ENCODE measurements at regions not wholly inside any gene's neighbourhood (a gene's known extent, or its start where the extent isn't known, plus 50 kb on each side); places are given as distances from the start of the nearest gene placed in this dataset.

DNA sequence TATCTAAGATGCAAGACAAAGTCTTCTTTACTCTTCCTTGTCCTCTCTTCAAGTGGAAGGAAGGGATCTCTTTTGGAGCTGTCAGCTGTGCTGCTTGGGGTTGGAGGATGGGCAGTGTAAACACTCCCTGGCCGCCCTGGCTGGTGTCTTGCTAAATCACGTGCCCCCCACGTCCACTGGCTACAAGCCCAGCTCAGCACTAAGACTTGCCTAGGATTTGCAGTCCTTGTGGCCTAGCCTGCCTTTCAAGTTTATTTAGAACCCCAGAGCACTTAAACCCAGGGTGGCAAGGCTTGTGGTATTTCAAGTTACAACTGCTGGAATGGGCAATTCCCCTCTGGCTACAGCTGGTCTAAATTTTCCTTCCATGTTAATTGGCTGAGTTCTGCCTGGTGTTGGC, 272.4 kb upstream of the MYO3A start:
- no peak for DNase-seq

DNA sequence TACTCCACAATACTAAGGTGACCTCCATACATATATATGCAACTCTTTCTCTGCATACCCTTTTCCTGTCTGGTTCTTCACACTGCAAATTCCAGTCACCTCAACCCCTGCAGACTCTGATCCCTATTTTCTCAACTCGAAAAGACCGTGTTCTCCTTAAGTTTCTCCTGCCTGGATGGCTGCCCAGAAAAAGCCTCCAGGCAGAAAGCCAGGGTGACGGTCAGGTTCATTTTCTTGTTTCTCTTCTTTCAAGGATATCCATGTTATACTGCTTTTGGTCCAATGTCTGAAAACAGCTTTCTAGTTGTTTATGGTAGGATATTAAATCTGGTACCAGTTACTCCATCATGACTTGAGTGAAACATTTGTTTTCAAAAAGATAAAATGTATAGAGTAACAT, 267.8 kb upstream of the MYO3A start:
- DNase-seq = no peak

DNA sequence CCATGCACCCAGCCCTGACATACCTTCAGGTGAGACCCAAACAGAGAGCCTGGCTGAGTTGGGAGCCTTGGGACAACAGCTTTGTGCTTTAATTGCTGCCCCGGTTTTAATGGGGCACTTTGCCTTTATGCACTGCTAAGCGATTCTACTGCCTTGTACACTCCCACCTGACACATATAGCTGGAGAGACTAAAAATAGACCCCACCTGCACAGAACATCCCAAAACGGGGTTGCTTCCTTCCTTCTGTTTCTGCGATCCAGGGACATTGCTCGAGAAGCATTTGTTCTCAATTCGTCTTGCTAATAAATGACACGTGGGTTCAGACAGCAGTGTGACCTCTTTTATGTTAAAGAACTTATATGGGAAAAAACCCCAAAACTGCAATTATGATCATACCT, 258.8 kb upstream of the MYO3A start:
- no peak for DNase-seq

DNA sequence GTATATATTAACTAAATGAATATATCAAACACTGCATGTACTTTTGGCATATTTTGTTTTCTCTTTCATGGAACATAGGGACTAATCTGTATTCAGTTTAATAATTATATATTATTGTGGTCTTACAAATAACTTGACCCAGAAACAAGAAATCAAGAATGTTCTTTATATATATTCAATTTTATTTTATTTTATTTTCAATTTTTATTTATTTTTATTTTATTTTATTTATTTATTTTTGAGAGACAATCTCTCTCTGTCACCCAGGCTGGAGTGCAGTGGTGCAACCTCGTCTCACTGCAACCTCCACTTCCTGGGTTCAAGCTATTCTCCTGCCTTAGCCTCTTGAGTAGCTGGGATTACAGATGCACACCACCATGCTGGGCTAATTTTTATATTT, 258.4 kb upstream of the MYO3A start:
- no peak for DNase-seq

DNA sequence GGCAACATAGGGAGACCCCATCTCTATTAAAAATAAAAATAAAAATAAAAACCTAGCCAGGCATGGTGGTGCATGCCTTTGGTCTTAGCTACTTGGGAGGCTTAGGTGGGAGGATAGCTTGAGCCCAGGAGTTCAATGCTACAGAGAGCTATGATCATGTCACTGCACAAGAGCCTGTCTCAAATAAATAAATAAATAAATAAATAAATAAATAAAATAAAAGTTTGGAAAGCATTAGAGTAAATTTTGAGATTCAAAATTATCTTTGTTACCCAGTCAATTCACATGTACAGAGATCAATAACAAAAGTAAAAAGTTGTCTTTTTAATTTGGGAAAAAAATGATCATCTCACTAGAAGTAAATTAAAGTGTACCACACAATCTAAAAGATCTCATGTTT, 255.8 kb upstream of the MYO3A start:
- DNase-seq = no peak

DNA sequence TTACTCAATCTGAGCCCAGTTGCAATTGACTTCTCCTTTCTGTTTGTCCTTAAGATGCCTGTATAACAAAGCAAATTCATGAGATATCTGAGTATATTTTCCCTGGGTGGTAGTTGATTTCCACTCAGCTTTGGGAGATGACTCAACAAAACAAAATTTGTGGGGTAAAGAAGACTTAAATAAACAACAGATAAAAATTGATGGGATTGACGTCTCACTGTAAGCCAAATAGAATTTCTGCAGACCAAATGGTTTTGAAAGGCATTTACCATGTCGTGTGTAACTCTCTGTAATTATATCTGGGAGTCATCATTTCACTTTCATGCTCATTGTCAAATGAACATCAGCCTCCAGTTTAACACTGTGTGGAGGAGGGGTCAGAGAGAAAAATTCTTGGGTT, 255.4 kb upstream of the MYO3A start:
- no peak for DNase-seq

DNA sequence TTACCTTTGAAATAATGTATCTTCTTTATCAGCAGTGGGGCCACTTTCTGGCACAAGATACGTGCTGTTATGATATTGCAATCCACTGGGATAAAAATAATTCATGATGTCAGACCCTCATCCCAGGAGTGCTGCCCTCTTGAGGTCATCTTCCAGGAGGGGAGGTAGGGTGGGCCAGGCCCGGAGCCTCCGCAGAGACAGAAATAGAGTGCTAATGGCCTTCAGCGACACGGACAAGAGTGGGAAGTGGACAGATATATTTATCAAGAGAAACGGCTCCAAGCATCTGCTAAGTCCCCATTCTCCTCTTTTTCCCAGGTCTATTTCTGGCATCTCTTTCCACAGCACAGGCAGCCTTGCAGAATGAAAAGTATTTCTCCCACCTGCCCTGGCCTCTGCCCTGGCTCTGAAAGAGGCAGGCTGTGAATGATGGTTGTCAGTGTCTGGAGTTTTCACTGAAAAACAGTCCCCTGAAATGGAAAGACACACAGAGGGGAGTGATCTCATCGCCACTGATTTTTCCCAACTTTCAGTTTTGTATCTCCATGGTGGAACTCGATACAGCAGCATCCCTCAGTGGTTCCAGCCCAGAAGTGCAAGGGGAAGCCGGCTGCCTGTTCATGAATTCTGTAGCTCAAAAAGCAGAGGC, 251.7 kb upstream of the MYO3A start:
- DNase-seq = no peak

DNA sequence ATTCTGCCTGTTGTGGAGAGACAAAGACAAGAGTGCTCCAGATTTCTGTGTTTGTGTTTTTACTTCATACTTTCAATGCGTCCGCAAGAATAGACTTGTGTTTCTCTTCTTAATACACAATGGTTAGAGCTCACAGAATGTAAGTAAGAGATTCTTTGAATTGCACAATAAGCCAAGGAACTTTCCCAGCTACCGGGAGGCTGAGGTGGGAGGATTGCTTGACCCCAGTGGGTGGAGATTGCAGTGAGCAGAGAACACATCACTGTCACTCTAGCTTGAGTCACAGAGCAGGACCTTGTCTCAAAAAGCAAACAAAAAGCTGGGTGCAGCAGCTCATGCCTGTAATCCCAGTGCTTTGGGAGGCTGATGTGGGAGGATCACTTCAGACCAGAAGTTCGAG, 250.7 kb upstream of the MYO3A start:
- no peak for DNase-seq

DNA sequence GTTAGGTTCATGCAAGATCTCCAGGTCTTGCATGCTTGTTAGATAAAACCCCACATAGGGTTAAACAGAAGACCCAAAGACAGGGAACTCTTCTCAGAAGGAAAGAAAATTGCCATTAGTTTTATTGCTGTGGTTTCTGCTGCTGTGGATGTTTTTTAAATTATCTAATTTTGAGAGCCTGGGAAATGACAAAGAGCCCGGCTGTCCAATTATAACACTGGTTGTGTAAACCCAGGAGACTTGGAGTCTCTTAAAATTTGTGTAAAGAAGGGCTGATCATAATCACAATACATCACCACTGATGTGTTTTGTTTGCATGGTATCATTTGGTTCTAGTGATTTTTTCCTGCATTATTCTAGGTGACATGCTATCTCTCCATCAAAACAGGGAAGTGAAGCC, 246.5 kb upstream of the MYO3A start:
- no peak for DNase-seq

DNA sequence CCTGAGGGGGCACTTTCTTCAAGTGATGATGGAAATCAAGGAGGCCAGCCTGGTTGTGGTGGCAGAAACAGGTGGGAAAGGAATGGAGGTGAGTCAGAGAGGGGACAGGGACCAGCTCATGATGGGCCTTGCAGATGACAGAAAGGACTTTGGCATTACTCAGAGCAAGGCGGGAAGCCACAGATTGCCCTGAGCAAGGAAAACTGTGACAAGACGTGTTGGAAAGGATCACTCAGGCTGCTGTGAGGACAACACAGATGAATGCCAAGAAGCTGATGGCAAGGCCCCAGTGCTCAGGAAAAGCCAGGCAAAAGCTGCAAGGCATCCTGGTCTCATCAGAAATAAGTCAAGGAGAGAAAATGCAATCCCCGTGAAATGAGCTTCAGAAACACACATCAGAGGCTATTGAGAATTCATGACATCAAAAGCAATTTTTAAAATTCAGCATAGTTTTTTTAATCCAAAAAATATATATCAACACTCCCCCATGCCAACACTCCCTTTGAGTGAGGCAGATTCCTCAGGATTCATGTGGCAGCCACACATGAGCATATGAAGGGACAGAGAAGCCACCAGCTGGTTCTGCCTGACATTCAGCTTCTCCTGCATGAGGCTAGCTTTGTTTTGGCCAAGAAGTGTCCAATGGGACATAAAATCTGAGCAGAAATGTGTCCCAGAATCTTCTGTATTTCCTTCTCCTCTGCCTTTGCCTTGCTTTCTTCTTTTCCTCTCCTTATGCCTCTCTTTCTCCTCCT, 244.5 kb upstream of the MYO3A start:
- no peak for DNase-seq

DNA sequence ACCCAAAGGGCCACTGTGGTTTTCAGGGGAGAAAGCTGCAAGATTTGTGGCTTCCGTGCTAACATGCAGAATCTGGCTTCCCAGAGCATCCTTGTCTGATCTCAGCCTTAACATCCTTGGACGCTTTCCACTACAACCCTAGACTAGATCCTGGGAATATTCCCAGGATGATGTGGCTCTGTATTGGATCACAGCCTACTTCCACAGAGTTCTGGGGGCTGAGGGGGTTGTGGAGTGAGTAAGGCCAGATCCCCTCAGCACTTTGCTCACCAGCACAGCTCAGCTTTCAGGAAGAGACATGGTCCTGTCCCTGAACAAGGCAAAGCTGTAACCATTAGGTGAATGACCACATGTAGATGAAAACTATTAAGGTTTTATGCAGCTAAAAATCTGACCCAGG, 241.3 kb upstream of the MYO3A start:
- no peak for DNase-seq

DNA sequence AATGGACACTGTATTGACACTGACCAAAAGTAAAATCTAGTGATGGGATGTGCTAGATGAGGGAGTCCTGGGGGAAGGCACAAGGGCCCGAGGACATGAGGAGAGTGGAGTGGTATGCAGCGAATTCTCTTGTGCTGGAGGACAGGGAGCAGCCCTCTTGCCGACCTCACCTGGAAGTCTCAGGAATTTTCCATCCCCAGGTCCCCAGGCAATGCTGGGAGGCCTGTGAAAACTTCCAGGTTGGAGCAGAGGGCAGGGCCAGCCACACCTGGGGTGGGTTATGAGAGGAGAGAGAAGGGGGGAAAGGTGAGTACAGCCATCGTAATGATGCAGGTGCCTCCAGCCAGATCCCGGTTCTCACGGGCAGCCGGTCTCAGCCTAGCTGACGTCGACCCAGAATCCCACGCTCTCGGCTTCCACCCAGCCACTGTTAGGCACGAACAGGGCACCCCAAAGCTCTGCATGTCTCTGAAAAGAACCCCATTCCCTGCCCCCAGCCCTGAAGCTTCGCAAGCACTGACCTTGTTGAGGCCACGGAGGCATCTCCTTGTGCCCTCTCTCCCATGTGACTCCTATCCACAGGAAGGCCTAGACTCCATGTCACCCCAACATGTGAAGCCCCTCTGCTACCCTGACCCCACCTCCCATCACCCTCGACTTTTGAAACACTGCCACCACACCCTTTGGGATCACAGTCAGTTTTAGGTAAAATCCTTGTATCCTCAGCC, 239.7 kb upstream of the MYO3A start:
- DNase-seq = no peak

DNA sequence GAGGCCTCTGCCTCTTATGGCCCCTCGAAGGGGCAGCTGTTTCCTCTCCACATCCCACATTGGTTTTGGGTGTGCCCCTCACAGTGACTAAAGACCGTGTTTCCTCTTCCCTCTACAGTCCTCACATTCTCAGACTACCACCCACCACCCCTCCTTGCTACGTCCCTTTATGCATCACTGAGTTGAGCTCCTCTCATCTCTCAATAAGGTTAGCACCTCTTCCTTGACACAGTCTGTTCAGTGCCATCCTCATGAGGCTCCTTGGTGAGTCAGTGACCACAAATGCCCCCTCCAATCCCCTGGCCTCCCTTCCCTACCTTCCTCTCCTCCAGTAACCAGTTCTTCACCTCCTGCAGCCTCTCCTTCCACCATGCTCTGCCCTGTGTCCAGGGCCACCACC, 239.1 kb upstream of the MYO3A start:
- no peak for DNase-seq

DNA sequence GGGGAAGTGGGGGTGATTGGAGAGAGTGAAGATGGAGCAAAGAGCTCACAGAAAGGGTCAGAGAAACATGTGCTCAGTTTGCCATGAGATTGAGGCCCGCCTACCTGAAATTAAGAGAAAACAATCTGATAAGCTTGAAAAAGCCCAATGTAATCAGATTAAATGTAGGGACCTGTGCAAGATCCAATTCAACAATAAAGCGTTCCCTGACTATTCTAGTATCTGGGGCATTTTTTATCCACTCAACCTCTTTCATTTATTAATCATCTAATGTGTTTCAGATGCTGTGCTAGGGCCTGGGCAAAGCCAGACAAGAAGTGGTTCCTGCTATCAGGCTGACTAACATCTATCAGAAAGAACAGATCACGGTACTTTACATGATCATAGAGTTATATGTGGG, 238.4 kb upstream of the MYO3A start:
- no peak for DNase-seq

DNA sequence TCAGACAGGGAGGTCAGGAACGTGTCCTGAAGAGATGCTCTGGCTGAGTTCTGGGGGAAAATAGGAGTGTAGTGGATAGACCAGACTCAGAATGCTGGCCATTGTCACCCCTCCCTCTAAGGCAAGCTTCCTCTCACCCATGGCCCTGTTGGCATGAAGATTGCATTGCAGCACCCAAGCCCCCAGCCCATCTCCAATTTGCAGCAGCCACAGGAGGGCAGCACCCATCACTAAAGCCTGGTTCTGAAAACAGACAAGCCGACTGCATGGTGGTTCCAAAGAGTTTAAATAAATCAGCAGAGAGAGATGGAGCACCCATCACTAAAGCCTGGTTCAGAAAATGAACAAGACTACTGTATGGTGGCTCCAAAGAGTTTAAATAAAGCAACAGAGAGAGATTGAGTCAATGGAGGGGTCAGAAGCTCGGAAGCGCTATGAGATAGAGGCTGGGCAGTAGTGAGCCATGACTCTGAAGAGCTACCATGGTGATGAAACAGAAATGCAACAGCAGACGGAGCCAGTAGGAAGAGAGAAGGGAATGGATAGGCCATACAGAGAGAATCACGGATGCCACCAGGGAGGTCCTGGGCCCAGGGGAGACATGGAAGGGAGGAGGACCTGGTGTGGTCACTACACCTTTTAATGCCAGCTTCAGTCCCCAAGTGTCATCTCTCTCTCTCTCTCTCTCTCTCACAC, 237.9 kb upstream of the MYO3A start:
- DNase-seq = no peak

DNA sequence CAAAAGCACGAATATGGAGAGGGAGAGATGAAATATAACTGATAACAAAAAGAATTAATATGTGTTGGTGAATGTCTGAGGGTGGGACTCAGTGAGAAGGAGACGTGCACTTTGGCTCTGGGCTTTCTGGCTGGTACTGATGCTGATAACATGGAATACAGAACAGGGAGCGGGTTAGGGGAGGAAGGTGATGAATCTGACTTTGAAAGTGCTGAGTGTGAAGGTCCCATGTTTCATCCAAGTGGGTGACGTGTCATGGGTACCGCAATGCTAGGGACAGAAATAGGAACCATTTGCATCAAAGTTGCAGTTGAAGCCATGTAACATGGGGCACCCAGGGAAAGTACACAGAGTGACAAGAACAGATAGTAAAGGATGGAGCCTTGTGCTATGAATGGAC, 236.6 kb upstream of the MYO3A start:
- DNase-seq = no peak

DNA sequence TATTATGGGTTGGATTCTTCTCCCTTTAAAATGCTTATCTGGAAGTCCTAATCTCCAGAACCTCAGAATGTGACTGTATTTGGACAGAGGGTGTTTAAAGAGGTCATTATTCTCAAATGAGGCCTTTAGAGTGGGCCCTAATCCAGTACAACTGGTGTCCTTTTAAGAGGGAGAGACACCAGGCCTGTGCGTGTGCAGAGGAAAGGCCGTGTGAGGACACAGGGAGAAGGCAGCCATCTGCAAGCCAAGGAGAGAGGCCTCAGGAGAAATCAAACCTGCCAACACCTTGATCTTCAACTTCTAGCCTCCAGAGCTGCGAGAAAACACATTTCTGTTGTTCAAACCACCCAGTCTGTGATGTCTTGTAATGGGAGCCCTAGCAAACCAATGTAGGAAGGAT, 235.4 kb upstream of the MYO3A start:
- DNase-seq = no peak

DNA sequence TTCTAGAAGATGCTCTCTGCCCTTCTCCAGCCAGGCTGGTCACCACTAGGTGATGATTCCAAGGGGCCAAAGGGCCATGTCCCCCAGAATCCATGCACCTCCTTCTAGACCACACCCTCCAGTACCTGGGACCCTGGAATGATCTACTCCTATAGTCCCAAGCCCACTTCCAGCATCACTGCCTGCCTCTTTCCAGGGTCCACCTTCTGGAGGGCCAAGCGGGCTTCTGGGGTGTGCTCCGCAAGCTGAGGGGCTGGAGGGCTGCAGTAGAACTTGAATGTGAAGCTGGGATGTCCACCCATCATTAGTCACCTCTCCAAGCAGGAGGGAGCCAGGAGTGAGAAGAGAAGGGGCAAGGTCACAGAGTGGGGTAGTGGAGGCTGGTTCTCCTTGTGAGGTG, 234.4 kb upstream of the MYO3A start:
- DNase-seq = no peak

DNA sequence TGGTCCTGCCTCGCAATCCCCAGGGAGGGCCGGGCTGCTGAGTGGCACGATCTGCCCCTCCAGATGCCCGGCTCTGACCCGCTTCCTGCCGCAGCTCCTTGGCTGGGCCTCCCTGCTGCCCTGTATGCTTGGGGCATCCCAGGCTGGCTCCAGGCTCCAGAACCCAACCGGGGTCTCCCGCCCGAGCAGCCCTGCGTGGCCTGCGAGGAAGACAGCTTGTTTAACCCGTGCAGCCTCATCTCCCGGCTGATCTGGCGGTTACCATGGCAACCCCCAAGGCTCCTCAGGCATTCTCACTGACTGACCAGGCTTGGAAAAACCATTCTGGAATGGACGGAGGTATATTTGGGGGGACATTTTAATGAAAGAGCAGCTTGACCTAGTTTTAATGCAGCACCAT, 232.4 kb upstream of the MYO3A start:
- DNase-seq = no peak

DNA sequence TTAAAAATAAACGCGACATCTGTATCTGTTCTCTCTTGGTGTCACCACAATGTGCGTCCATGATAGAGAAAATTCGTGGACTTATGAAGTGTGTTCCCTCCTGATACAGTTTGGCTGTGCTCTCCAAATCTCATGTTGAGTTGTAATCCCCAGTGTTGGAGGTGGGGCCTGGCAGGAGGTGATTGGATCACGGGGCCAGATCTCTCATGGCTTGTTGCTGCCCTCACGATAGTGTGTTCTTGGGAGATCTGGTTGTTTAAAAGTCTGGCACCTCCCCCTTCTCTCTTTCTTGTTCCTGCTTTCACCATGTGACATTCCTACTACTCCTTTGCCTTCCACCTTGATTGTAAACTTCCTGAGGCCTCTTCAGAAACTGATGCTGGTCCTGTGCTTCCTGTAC, 229.4 kb upstream of the MYO3A start:
- no peak for DNase-seq

DNA sequence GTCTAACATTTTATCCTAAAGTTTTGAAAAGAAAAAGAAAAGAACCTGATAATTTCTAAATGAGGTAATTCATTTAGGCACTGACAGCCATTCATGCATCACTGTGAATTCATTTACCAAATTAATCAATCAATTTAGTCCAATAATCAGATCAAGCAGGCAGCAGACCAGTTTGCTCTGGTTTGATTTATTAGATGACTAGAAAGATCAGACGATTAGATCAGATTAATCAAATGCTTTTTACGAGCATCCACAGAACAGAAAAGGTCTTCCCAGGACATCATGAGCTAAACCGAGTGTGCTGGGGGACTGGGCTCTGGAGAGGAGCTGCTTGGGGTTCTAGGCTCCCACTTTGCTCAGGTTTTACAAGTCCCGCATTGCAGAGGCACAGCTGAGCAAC, 226.5 kb upstream of the MYO3A start:
- no peak for DNase-seq

DNA sequence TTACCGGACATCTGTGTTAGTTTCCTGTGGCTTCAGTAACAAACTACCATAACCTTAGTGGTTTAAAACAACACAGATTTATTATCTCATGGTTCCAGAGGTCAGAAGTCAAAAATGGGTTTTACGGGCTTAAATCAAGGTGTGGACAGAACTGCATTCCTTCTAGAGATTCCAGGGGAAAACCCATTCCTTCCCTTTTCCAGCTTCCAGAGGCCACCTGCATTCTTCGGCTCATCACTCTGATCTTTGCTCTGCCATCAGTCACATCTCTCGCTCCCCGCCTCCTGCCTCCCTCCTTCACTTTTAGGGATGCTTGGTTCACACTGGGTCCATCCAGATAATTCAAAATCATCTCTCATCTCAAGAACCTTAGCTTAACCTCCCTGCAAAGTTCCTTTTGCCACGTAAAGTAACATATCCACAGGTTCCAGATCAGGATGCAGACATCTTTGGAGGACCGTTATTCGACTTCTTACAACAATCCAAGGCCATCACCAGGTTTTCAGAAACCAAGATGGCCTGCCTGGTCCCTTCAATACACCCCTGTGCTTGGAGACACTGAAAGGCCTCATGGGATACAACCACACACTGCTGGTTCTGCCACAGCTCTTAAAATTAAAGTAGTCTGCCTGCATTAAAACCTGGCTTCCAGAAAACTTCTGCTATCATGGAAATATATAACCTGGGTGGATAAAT, 225.9 kb upstream of the MYO3A start:
- DNase-seq = no peak

DNA sequence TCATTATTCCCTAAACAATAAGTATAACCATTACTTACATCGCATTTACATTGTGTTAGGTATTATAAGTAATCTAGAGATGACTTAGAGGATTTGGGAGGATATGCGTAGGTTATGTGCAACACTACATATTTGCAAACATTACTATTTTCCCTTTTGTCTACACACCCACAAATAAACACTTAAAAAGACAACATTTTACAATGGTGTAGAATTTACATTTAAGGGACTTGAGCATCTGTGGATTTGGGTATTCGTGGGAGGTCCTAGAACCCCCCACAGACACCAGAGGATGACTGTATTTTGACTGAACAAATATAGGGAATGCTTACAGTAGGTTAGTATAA, 220.2 kb upstream of the MYO3A start:
- DNase-seq = no peak

Data from fibroblast of skin of scalp (primary cell).